Muscle layer of colon (tissue), 2 donors: ENCODE measurements at regions not wholly inside any gene's neighbourhood (a gene's known extent, or its start where the extent isn't known, plus 50 kb on each side); places are given as distances from the start of the nearest gene placed in this dataset.

ENCODE experiments used
- H3K27ac ChIP-seq: one replicate; pipeline ENCODE4 v1.7.0; 2013; ENCODE audit warnings: low read depth, mild to moderate bottlenecking, low read length, moderate library complexity
- H3K27me3 ChIP-seq, 2 donors: one replicate each; pipeline ENCODE4 v1.7.0; 2013; ENCODE audit warnings: low read length in 2 of 2, mild to moderate bottlenecking in 2 of 2; ENCODE audit not compliant: insufficient read depth in 2 of 2, control insufficient read depth in 1 of 2
- H3K36me3 ChIP-seq: one replicate; pipeline ENCODE4 v1.7.0; 2013; ENCODE audit warnings: mild to moderate bottlenecking, low read length; ENCODE audit not compliant: insufficient read depth
- H3K4me1 ChIP-seq: one replicate; pipeline ENCODE4 v1.7.0; 2013; ENCODE audit warnings: mild to moderate bottlenecking, low read length; ENCODE audit not compliant: insufficient read depth
- H3K4me3 ChIP-seq, 2 donors: one replicate each; pipeline ENCODE4 v1.7.0; 2013; ENCODE audit warnings: low read length in 2 of 2, low read depth in 1 of 2, mild to moderate bottlenecking in 1 of 2, moderate library complexity in 1 of 2
- H3K9ac ChIP-seq: one replicate; pipeline ENCODE4 v1.7.0; 2013; ENCODE audit warnings: low read length
- H3K9me3 ChIP-seq: one replicate; pipeline ENCODE4 v1.7.0; 2013; ENCODE audit warnings: mild to moderate bottlenecking, low read length
- donor health status: abdominal sarcoma.
- donor health status: Adenocarcinoma of cecum.

DNA sequence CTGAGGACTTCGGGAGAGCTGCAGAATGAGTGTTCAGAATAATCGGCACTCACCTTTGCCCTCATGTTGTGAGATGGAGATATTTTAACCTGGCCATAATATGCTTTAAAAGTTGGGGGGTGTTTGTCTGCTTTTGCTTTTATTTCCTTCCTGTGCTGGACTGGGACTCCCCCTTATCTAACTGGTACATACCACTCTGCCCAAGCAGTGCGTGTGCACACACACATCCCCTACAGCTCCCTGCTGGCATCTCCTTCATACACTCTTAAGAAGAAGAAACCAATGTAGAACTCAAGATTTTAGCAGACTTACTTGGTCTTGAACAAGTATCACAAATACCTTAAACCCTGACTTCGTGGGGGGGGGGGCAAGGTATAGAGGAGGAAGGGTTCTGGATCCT, 146.2 kb upstream of the DMRT1 start:
- no peaks in the 10 kb centered on the region for H3K9me3 ChIP-seq
- peak overlapping the region; percentile 11 to 49 for H3K4me3 ChIP-seq
- H3K36me3 ChIP-seq: no peaks in the 10 kb centered on the region
- H3K4me1 ChIP-seq: peaks cover 91% of the 10 kb centered on the region
- peak overlapping the region; percentile 90 for H3K27ac ChIP-seq
- H3K9ac ChIP-seq: peak overlapping the region; percentile 79
- no peaks in the 10 kb centered on the region for H3K27me3 ChIP-seq

DNA sequence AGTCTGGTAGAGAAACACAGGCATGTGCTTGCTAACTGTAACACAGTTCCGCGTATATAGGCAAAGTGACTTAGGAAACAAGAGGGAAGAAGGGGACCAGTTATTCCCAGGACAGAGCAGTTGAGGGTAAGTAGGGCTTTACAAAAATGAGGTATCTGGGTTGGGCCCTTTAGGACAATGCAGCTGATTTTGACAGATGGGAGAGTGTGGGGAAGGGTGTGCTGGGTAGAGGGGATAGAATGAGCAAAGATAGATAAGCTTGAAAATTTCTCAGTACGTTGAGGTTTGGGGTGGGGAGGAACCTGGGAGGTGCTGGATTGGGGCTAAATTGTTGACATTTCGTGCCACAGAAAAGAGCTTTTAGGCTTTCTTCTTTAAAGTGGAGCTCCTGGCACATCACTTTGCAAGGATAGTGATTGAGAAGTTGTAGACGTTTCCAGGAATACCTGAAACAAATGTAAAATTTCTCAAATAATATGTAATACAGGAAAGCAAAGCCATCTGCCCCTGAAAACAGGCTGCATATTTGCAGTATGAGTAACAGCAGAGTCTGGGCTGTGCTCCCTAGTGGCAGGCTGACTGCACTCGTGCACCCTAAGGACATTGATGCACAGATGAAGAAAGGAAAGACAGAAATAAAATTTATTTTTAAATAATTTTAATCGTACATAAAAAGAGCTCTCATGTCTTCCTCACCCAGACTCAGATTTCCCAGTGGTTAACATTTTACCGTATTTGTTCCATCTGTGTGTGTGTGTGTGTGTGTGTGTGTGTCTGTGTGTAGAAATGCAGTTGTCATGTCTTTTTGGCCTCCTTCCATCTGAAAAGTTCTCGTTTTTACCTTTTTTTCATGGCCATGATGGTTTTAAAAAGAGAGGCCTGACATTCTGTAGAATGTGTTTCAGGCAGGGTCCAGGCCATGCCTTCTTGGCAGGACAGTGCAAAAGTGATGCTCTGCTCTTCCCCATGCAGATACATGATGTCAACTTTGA, 144.9 kb upstream of the DMRT1 start:
- H3K9ac ChIP-seq: peak overlapping the region; percentile 23

DNA sequence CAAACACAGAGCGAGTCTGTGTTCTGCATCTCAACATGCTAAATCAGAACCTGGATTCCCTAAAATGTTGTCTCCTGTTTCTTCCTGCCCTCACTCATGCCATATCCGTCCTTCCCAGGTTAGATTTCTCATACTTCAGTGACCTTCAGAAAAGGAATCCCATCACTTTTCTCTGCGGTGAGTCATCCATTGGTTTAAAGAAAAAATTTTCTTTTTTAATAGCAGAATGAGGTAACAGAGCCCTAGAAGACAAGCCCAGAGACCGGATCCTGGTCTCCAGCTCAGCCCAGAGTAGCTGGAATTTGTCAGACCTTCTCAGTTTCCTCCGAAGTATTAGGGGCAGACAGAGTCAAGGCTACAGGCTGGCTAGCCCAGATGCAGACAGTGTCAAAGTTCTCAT, 143.2 kb upstream of the DMRT1 start:
- H3K36me3 ChIP-seq: no peaks in the 10 kb centered on the region
- no peak overlapping the region for H3K9ac ChIP-seq
- no peaks in the 10 kb centered on the region for H3K27me3 ChIP-seq
- H3K27ac ChIP-seq: peak overlapping the region; percentile 61
- no peak overlapping the region for H3K4me3 ChIP-seq
- peaks cover 78% of the 10 kb centered on the region for H3K4me1 ChIP-seq
- no peaks in the 10 kb centered on the region for H3K9me3 ChIP-seq

More for the DNA sequence above, 144.9 kb upstream of the DMRT1 start:
- H3K27ac ChIP-seq: peak overlapping the region; percentile 73
- H3K4me3 ChIP-seq: no peak overlapping the region
- peaks cover 86% of the 10 kb centered on the region for H3K4me1 ChIP-seq
- no peaks in the 10 kb centered on the region for H3K36me3 ChIP-seq
- no peaks in the 10 kb centered on the region for H3K9me3 ChIP-seq
- no peaks in the 10 kb centered on the region for H3K27me3 ChIP-seq

DNA sequence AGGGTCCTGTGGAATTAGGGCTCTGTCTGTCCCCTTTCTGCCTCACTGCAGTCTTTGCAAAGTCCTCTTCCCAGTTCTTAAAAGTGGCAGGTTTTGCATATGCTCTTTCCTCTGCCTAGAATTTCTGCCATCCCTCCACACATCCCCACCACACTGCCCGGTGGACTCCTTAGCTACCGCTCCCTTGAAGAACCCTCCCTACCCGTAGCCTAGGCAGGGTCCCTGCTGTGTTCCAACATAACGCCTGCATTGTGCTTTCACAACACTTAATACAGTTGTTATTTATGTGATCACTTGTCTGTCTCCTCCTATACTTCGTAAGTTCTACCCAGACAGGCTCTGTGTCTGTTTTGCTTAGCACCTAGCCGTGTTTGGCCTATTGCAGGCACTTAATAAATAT, 142.5 kb upstream of the DMRT1 start:
- peaks cover 80% of the 10 kb centered on the region for H3K4me1 ChIP-seq
- H3K9ac ChIP-seq: no peak overlapping the region
- H3K4me3 ChIP-seq: no peak overlapping the region
- no peaks in the 10 kb centered on the region for H3K27me3 ChIP-seq
- H3K36me3 ChIP-seq: no peaks in the 10 kb centered on the region
- H3K9me3 ChIP-seq: no peaks in the 10 kb centered on the region
- peak overlapping the region; percentile 61 for H3K27ac ChIP-seq

DNA sequence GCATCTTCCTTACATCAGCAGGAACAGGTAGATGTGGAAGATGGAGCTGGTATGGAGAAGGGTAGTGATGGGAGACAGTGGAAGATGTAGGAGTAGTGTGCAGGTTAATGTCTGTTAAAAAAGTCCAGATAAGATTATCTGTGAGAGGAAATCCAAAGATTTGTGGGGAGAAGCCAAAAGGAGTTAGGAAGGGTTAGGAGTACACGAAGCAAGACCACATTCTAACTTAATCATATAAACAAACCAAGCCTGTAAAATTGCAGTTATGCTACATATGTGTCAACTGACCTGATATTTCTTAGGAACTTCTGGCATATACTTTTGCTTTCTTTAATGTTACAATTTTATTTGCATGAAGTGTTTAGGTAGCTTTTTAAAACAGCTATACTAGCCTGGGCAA, 142.1 kb upstream of the DMRT1 start:
- no peaks in the 10 kb centered on the region for H3K36me3 ChIP-seq
- no peak overlapping the region for H3K4me3 ChIP-seq
- no peaks in the 10 kb centered on the region for H3K27me3 ChIP-seq
- H3K9ac ChIP-seq: no peak overlapping the region
- no peaks in the 10 kb centered on the region for H3K9me3 ChIP-seq
- H3K4me1 ChIP-seq: peaks cover 80% of the 10 kb centered on the region
- peak overlapping the region; percentile 61 for H3K27ac ChIP-seq

DNA sequence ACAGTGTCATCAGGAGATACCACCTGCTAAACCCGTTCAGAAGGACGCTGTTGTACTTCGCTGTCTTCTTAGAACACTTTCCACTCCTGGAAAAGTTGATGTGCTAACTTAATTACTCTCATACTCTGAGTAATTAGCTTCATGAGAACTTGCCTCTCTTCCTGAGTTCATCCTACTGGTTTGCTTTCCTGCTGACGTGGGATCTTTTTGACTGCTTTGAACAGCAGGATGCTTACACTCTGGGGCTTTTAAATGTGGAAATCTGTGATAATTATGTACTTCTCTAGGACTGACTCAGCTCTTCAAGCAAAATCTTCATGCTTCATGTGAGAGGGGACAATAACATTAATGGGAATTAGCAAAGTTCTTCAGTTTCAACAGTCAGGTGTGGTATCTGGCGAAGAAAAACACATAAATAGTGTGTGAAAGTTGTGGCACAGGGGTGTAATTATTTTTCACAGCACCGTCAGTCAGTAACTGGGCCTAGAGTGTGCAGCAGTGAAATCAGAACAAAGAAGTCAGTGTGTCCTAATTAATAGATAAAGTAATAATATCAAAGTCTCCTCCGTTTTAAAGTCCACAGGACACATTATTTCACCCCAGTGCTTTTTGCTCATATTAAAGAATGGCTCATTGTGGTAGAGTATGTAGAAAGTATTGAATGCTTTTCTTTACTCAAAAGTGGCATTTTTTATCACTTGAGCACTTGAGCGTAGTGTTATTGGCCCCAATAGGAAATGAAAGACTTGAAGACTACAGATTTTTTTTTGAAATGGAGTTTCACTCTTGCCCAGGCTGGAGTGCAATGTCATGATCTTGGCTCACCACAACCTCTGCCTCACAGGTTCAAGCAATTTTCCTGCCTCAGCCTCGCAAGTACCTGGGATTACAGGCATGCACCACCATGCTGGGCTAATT, 140.9 kb upstream of the DMRT1 start:
- no peak overlapping the region for H3K9ac ChIP-seq
- H3K27me3 ChIP-seq: no peaks in the 10 kb centered on the region
- no peak overlapping the region for H3K4me3 ChIP-seq
- H3K9me3 ChIP-seq: no peaks in the 10 kb centered on the region
- no peaks in the 10 kb centered on the region for H3K36me3 ChIP-seq
- H3K27ac ChIP-seq: peak overlapping the region; percentile 61
- H3K4me1 ChIP-seq: peaks cover 71% of the 10 kb centered on the region

DNA sequence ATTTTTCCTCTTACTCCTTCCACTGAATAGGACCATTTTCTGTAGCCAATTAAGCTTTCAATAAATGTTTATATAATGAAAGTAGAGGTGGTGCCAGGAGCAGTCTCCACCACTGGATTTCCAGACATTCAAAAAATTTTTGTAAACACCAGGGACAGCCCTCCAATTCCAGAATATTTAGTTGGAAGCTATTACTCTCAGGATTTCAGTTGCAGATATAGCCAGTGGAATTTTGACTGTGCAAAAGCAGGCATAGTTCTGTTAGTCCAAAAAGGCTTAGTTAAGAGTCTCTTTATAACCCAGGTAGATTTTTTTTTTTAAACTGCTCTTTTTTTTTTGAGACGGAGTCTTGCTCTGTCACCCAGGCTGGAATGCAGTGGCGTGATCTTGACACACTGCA, 138.1 kb upstream of the DMRT1 start:
- Histone ChIP-seq H3K27me3 (no peaks in the 10 kb centered on the region), H3K9me3 (no peaks in the 10 kb centered on the region), H3K4me3 (no peak overlapping the region), H3K36me3 (no peaks in the 10 kb centered on the region), H3K9ac (no peak overlapping the region), H3K4me1 (peaks cover 52% of the 10 kb centered on the region), H3K27ac (no peak overlapping the region)

DNA sequence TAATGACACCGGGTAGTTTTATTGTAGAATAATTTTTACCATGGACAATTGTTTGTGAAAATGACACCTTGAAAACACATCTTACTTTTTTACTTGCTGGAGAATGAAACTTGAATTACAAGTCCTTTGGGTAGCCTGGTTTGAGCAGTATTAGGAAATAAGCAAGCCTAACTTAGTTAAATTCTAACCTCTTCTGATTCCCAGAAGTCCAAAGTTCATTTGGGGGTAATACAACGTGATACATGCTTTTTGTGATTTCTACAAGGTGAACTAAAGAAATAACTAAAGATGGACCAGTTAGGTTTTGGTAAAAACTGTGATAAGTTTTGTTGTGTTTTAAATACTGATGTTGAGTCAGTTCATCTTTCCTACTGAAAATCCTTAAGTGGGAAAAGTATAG, 135.4 kb upstream of the DMRT1 start:
- H3K9ac ChIP-seq: peak overlapping the region; percentile 45
- H3K27me3 ChIP-seq: no peaks in the 10 kb centered on the region

DNA sequence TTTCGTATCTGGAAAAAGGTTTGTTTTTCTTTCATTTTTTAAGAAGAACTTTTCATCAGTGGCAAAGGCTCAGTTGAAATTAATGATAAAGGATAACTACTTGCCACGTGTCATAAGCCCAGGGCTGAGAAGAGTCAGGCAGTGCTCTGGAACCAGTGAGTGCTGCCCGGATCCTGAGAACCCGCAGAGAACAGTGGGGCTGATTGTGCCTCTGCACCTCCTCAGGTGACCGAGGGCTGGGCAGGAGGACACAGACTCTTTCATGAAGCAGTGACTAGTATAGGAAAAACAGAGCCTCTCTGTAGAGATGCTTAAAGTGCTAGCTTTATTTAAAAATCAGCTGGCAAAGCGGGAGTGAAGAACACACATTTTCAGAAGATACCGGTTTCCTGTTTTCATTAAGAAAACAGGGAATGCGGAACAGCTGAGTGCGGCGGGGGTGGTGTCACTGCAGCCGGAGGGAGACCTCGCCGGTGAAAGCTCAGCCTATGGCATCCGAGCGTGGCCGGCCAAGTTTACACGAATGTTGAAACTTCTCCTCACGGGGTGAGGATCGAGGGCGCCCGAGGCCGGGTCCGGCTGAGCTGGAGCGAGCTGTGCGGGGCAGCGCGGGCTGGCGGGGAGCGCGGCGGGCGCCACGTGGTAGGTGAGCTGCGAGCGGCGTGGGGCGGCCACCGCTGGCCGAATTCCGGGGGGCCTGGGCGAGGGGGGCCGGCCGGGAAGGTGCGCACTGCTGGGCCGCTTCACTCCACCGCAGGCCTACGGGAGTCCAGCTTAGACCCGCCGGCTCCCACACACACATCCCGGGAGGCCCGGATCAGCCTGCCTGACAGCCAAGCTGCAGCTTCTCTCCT, 134.7 kb upstream of the DMRT1 start:
- Histone ChIP-seq H3K27me3 (no peaks in the 10 kb centered on the region), H3K4me3 (peak overlapping the region; percentile 25 to 59), H3K9me3 (no peaks in the 10 kb centered on the region), H3K9ac (peak overlapping the region; percentile 45), H3K27ac (peak overlapping the region; percentile 88), H3K4me1 (peaks cover 38% of the 10 kb centered on the region), H3K36me3 (peaks cover 14% of the 10 kb centered on the region)

More for the DNA sequence above, 135.4 kb upstream of the DMRT1 start:
- H3K4me3 ChIP-seq: peak overlapping the region in 1 of 2 donors; percentile 59
- peaks cover 6% of the 10 kb centered on the region for H3K36me3 ChIP-seq
- H3K9me3 ChIP-seq: no peaks in the 10 kb centered on the region
- peaks cover 35% of the 10 kb centered on the region for H3K4me1 ChIP-seq
- H3K27ac ChIP-seq: no peak overlapping the region

DNA sequence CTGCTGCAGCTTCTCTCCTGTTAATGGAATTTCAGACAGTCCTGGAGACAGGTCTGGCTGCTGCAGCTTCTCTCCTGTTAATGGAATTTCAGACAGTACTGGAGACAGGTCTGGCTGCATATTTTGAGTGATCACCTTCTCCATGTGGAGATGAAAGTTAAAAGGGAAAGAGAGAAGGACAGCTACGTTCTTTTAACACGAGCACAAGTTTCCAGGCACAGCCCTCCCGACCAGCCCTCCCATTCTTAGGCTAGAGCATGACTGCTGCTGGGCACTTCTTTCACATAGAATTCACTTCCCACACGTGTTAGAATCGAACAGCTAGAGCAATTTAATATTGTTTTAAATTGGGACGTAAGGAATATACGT, 133.3 kb upstream of the DMRT1 start:
- H3K4me1 ChIP-seq: peaks cover 43% of the 10 kb centered on the region
- no peaks in the 10 kb centered on the region for H3K27me3 ChIP-seq
- H3K9ac ChIP-seq: peak overlapping the region; percentile 18
- peak overlapping the region; percentile 79 for H3K27ac ChIP-seq
- peaks cover 27% of the 10 kb centered on the region for H3K36me3 ChIP-seq
- peak overlapping the region; percentile 53 to 54 for H3K4me3 ChIP-seq
- H3K9me3 ChIP-seq: no peaks in the 10 kb centered on the region
